ENCODE measurements at regions not wholly inside any gene's neighbourhood (a gene's known extent, or its start where the extent isn't known, plus 50 kb on each side); places are given as distances from the start of the nearest gene placed in this dataset.

- no peak for DNase-seq
- H3K4me2 ChIP-seq (ENCODE audit: low read depth, low read length, poor library complexity, severe bottlenecking), result no peak overlapping the region
- H3K9ac ChIP-seq (ENCODE audit: low read length), result no peak overlapping the region
- H3K4me3 ChIP-seq (ENCODE audit: low read length), result no peak overlapping the region
- no peak overlapping the region for H2AFZ ChIP-seq (ENCODE audit: low read length)
- no peaks in the 10 kb centered on the region for H3K27me3 ChIP-seq (ENCODE audit: low read length)
- no peaks in the 10 kb centered on the region for H4K20me1 ChIP-seq (ENCODE audit: insufficient read depth, low read depth, low read length)
- H3K9me2 ChIP-seq (replicated peaks; ENCODE audit: insufficient read depth, low read length), result no peaks in the 10 kb centered on the region
- no peaks in the 10 kb centered on the region for H3K79me2 ChIP-seq (ENCODE audit: low read length)
- H3K4me1 ChIP-seq (ENCODE audit: low read length), result no peaks in the 10 kb centered on the region
- peaks cover 44% of the 10 kb centered on the region for H3K9me3 ChIP-seq (ENCODE audit: low read length)
- no peaks in the 10 kb centered on the region for H3K36me3 ChIP-seq (ENCODE audit: insufficient read depth, low read length)
- no peak overlapping the region for H3K27ac ChIP-seq (ENCODE audit: low read length)
These were observed 107.4 kb upstream of the LRRTM4 start for GRCh38 chr2:77629539-77629938.

GRCh38 chr2:77631007-77631406, 108.8 kb upstream of the LRRTM4 start:
- no peaks in the 10 kb centered on the region for H3K36me3 ChIP-seq (ENCODE audit: insufficient read depth, low read length)
- no peak overlapping the region for H3K9ac ChIP-seq (ENCODE audit: low read length)
- H3K9me2 ChIP-seq (replicated peaks; ENCODE audit: insufficient read depth, low read length), result no peaks in the 10 kb centered on the region
- H3K27me3 ChIP-seq (ENCODE audit: low read length), result no peaks in the 10 kb centered on the region
- no peak overlapping the region for H3K4me2 ChIP-seq (ENCODE audit: low read depth, low read length, poor library complexity, severe bottlenecking)
- H4K20me1 ChIP-seq (ENCODE audit: insufficient read depth, low read depth, low read length), result no peaks in the 10 kb centered on the region
- H3K4me1 ChIP-seq (ENCODE audit: low read length), result no peaks in the 10 kb centered on the region
- no peak overlapping the region for H3K4me3 ChIP-seq (ENCODE audit: low read length)
- DNase-seq, result no peak
- H3K79me2 ChIP-seq (ENCODE audit: low read length), result no peaks in the 10 kb centered on the region
- no peak overlapping the region for H2AFZ ChIP-seq (ENCODE audit: low read length)
- no peak overlapping the region for H3K27ac ChIP-seq (ENCODE audit: low read length)
- H3K9me3 ChIP-seq (ENCODE audit: low read length), result peaks cover 44% of the 10 kb centered on the region

GRCh38 chr2:77633601-77634000, 111.4 kb upstream of the LRRTM4 start:
- Histone ChIP-seq H4K20me1 (ENCODE audit: insufficient read depth, low read depth, low read length) (no peaks in the 10 kb centered on the region), H3K9ac (ENCODE audit: low read length) (no peak overlapping the region), H3K4me2 (ENCODE audit: low read depth, low read length, poor library complexity, severe bottlenecking) (no peak overlapping the region), H2AFZ (ENCODE audit: low read length) (no peak overlapping the region), H3K27ac (ENCODE audit: low read length) (no peak overlapping the region), H3K79me2 (ENCODE audit: low read length) (no peaks in the 10 kb centered on the region), H3K36me3 (ENCODE audit: insufficient read depth, low read length) (no peaks in the 10 kb centered on the region), H3K4me3 (ENCODE audit: low read length) (no peak overlapping the region), H3K4me1 (ENCODE audit: low read length) (no peaks in the 10 kb centered on the region), H3K27me3 (ENCODE audit: low read length) (no peaks in the 10 kb centered on the region), H3K9me3 (ENCODE audit: low read length) (peaks cover 47% of the 10 kb centered on the region), H3K9me2 (replicated peaks; ENCODE audit: insufficient read depth, low read length) (no peaks in the 10 kb centered on the region)
- DNase-seq, result no peak

DNA sequence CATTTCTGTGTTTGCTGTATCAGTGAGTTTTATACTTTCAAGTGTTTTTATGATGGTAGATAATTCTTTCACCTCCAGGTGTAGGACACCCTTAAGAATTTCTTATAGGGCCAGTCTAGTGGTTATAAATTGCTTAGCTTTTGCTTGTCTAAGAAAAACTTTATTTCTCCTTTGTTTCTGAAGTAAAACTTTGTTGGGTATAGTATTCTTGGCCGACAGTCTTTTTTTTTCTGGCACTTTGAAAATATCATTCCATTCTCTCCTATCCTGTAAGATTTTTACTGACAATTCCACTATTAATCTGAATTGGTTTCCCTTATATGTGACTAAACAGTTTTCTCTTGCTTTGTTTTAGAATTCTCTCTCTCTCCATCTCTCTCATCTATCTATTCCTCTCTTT, 118.7 kb upstream of the LRRTM4 start:
- Histone ChIP-seq H3K4me2 (ENCODE audit: low read depth, low read length, poor library complexity, severe bottlenecking) (no peak overlapping the region), H3K79me2 (ENCODE audit: low read length) (no peaks in the 10 kb centered on the region), H3K9me2 (replicated peaks; ENCODE audit: insufficient read depth, low read length) (no peaks in the 10 kb centered on the region), H3K36me3 (ENCODE audit: insufficient read depth, low read length) (no peaks in the 10 kb centered on the region), H3K4me1 (ENCODE audit: low read length) (no peaks in the 10 kb centered on the region), H4K20me1 (ENCODE audit: insufficient read depth, low read depth, low read length) (no peaks in the 10 kb centered on the region), H3K27ac (ENCODE audit: low read length) (no peak overlapping the region), H3K9me3 (ENCODE audit: low read length) (peaks cover 48% of the 10 kb centered on the region), H3K27me3 (ENCODE audit: low read length) (no peaks in the 10 kb centered on the region), H3K4me3 (ENCODE audit: low read length) (no peak overlapping the region), H3K9ac (ENCODE audit: low read length) (no peak overlapping the region), H2AFZ (ENCODE audit: low read length) (no peak overlapping the region)
- no peak for DNase-seq

- H3K9me2 ChIP-seq (replicated peaks; ENCODE audit: insufficient read depth, low read length), result no peaks in the 10 kb centered on the region
These were observed 120.2 kb upstream of the LRRTM4 start for GRCh38 chr2:77642339-77642738.

DNA sequence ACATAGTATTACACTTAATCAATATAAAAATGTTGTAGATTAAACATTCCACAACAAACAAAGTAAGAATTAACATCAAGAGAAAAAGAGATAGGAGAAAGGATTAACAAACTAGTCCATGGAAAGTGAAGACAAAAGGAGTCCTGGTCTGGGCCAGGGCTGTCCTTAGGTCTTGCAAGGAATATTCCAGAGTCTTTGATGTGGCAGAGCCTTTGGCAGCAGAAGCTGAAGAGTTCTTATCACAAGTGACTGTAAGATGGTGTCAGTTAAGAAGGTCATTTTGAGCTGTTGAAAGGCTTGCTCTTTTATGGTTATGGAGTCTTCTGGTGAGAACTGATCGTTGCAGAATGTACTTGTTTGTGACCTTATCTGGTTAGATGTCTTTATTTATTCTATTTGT, 127.7 kb upstream of the LRRTM4 start:
- H3K27me3 ChIP-seq (ENCODE audit: low read length), result no peaks in the 10 kb centered on the region
- H3K4me1 ChIP-seq (ENCODE audit: low read length), result no peaks in the 10 kb centered on the region
- no peaks in the 10 kb centered on the region for H4K20me1 ChIP-seq (ENCODE audit: insufficient read depth, low read depth, low read length)
- DNase-seq, result no peak
- H3K36me3 ChIP-seq (ENCODE audit: insufficient read depth, low read length), result no peaks in the 10 kb centered on the region
- H3K27ac ChIP-seq (ENCODE audit: low read length), result no peak overlapping the region
- no peaks in the 10 kb centered on the region for H3K79me2 ChIP-seq (ENCODE audit: low read length)
- H3K4me3 ChIP-seq (ENCODE audit: low read length), result no peak overlapping the region
- H2AFZ ChIP-seq (ENCODE audit: low read length), result no peak overlapping the region
- H3K9me3 ChIP-seq (ENCODE audit: low read length), result peaks cover 33% of the 10 kb centered on the region
- no peak overlapping the region for H3K9ac ChIP-seq (ENCODE audit: low read length)
- H3K4me2 ChIP-seq (ENCODE audit: low read depth, low read length, poor library complexity, severe bottlenecking), result no peak overlapping the region
- H3K9me2 ChIP-seq (replicated peaks; ENCODE audit: insufficient read depth, low read length), result no peaks in the 10 kb centered on the region

More at GRCh38 chr2:77642339-77642738, 120.2 kb upstream of the LRRTM4 start:
- Histone ChIP-seq H3K4me2 (ENCODE audit: low read depth, low read length, poor library complexity, severe bottlenecking) (no peak overlapping the region), H3K9me3 (ENCODE audit: low read length) (peaks cover 37% of the 10 kb centered on the region), H3K36me3 (ENCODE audit: insufficient read depth, low read length) (no peaks in the 10 kb centered on the region), H4K20me1 (ENCODE audit: insufficient read depth, low read depth, low read length) (no peaks in the 10 kb centered on the region), H2AFZ (ENCODE audit: low read length) (no peak overlapping the region), H3K9ac (ENCODE audit: low read length) (no peak overlapping the region), H3K4me3 (ENCODE audit: low read length) (no peak overlapping the region), H3K27me3 (ENCODE audit: low read length) (no peaks in the 10 kb centered on the region), H3K4me1 (ENCODE audit: low read length) (no peaks in the 10 kb centered on the region), H3K27ac (ENCODE audit: low read length) (no peak overlapping the region), H3K79me2 (ENCODE audit: low read length) (no peaks in the 10 kb centered on the region)
- DNase-seq, result no peak

- Histone ChIP-seq H3K79me2 (ENCODE audit: low read length) (no peaks in the 10 kb centered on the region), H3K4me2 (ENCODE audit: low read depth, low read length, poor library complexity, severe bottlenecking) (no peak overlapping the region), H3K9me2 (replicated peaks; ENCODE audit: insufficient read depth, low read length) (no peaks in the 10 kb centered on the region), H3K36me3 (ENCODE audit: insufficient read depth, low read length) (no peaks in the 10 kb centered on the region), H3K27ac (ENCODE audit: low read length) (no peak overlapping the region), H3K9ac (ENCODE audit: low read length) (no peak overlapping the region), H3K9me3 (ENCODE audit: low read length) (peaks cover 32% of the 10 kb centered on the region), H3K27me3 (ENCODE audit: low read length) (no peaks in the 10 kb centered on the region), H3K4me3 (ENCODE audit: low read length) (no peak overlapping the region), H3K4me1 (ENCODE audit: low read length) (no peaks in the 10 kb centered on the region), H4K20me1 (ENCODE audit: insufficient read depth, low read depth, low read length) (no peaks in the 10 kb centered on the region), H2AFZ (ENCODE audit: low read length) (no peak overlapping the region)
- DNase-seq, result no peak
These were observed 130.3 kb upstream of the LRRTM4 start for GRCh38 chr2:77652499-77652898.

DNA sequence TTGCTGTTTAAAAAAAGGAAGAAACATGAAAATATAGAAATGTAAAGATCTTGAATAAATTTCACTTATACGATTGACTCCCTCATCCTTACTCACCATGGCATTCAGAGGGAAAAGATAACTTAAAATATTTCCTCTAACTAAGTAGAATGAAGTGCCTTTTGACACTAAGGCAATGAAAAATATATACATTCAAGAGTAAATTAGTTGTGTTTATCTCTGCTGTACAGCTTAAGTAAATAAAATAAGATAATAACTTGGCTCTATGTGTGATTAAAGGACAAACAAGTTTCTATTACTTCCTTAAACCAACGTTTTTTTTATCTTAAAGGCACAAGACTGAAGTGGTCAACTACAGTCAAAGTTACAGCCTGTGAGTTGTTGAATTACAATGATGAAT, 142.3 kb upstream of the LRRTM4 start:
- Histone ChIP-seq H3K4me3 (ENCODE audit: low read length) (no peak overlapping the region), H4K20me1 (ENCODE audit: insufficient read depth, low read depth, low read length) (no peaks in the 10 kb centered on the region), H3K9ac (ENCODE audit: low read length) (no peak overlapping the region), H3K9me3 (ENCODE audit: low read length) (peaks cover 37% of the 10 kb centered on the region), H3K4me2 (ENCODE audit: low read depth, low read length, poor library complexity, severe bottlenecking) (no peak overlapping the region), H3K4me1 (ENCODE audit: low read length) (no peaks in the 10 kb centered on the region), H3K79me2 (ENCODE audit: low read length) (no peaks in the 10 kb centered on the region), H3K36me3 (ENCODE audit: insufficient read depth, low read length) (no peaks in the 10 kb centered on the region), H2AFZ (ENCODE audit: low read length) (no peak overlapping the region), H3K27me3 (ENCODE audit: low read length) (no peaks in the 10 kb centered on the region), H3K27ac (ENCODE audit: low read length) (no peak overlapping the region), H3K9me2 (replicated peaks; ENCODE audit: insufficient read depth, low read length) (no peaks in the 10 kb centered on the region)
- no peak for DNase-seq
